GM21367 (cell line): ENCODE measurements at regions not wholly inside any gene's neighbourhood (a gene's known extent, or its start where the extent isn't known, plus 50 kb on each side); places are given as distances from the start of the nearest gene placed in this dataset.

Source experiments
- ATAC-seq: cut with Tn5 transposase; IDR thresholded peaks from one replicate; pipeline ENCODE4 v1.9.1; 2021; ENCODE audit not compliant: unreplicated experiment

GRCh38 chr10:88059190-88059589, 195.8 kb downstream of the PTEN start:
- no peak for ATAC-seq

- ATAC-seq: no peak
Measured at GRCh38 chr10:88060762-88061161, 197.3 kb downstream of the PTEN start.

- no peak for ATAC-seq
Measured at GRCh38 chr10:88062385-88062784, 199.0 kb downstream of the PTEN start.

- no peak for ATAC-seq
Measured at GRCh38 chr10:88062798-88063472, 199.5 kb downstream of the PTEN start.

GRCh38 chr10:88063861-88064557, 200.6 kb downstream of the PTEN start:
- no peak for ATAC-seq

- ATAC-seq: peak; percentile 38
Measured at GRCh38 chr10:88064608-88065382, 201.4 kb downstream of the PTEN start.

- ATAC-seq: no peak
Measured at GRCh38 chr10:88065383-88066049, 202.1 kb downstream of the PTEN start.

GRCh38 chr10:88066319-88066718, 202.9 kb downstream of the PTEN start:
- ATAC-seq: no peak

- no peak for ATAC-seq
Measured at GRCh38 chr10:88066876-88067275, 203.5 kb downstream of the PTEN start.

GRCh38 chr10:88067737-88068136, 204.3 kb downstream of the PTEN start:
- ATAC-seq: no peak

- no peak for ATAC-seq
Measured at GRCh38 chr10:88069338-88069737, 205.9 kb downstream of the PTEN start.

- ATAC-seq: peak; percentile 48
Measured at GRCh38 chr10:88070080-88070880, 206.9 kb downstream of the PTEN start.

- ATAC-seq: no peak
Measured at GRCh38 chr10:88071879-88072278, 208.5 kb downstream of the PTEN start.

GRCh38 chr10:88073682-88074081, 210.3 kb downstream of the PTEN start:
- no peak for ATAC-seq

- ATAC-seq: no peak
Measured at GRCh38 chr10:88074971-88075370, 211.5 kb downstream of the PTEN start.

- ATAC-seq: peak; percentile 43
Measured at GRCh38 chr10:88076027-88076880, 212.8 kb downstream of the PTEN start.

- ATAC-seq: no peak
Measured at GRCh38 chr10:88077977-88078376, 214.6 kb downstream of the PTEN start.

- ATAC-seq: peak; percentile 28
Measured at GRCh38 chr10:88080213-88080612, 216.8 kb downstream of the PTEN start.

- no peak for ATAC-seq
Measured at GRCh38 chr10:88081457-88082054, 218.1 kb downstream of the PTEN start.
